PC-9 (cell line): ENCODE measurements at regions not wholly inside any gene's neighbourhood (a gene's known extent, or its start where the extent isn't known, plus 50 kb on each side); places are given as distances from the start of the nearest gene placed in this dataset.

Experiments
- CTCF ChIP-seq: fragments of 200-600 bp; sonication (generic); conservative IDR thresholded peaks from 2 replicates; pipeline ENCODE4 v1.6.1; 2017; ENCODE audit warnings: mixed run types, antibody characterized with exemption, mild to moderate bottlenecking, moderate library complexity
- EZH2 ChIP-seq: fragments of 200-600 bp; sonication (generic); IDR thresholded peaks from 2 replicates; pipeline ENCODE4 v1.8.0; 2017; ENCODE audit warnings: antibody characterized with exemption, low read depth

DNA sequence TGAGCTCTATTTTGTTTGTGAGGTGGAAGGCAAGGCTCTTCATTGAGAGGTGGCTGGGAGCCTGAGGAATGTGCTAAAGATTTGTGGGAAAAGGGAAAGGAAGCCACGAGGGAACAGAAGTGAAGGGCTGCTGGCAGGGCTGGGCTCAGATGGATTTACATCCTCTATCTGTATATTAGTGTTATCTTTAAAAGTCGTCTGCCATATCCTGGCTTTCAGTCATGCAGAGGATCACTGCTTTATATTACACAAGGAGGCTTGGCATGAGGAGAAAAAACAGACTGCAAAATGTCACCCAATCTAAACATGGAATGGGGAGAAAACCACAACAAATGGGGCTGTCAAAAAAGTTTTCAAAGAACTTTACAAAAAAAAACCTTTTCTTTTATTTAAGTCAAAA is 434.4 kb downstream of the HRH4 start:
- TF ChIP-seq CTCF (no peak), EZH2 (no peak)
